DND-41 (cell line): ENCODE measurements at regions not wholly inside any gene's neighbourhood (a gene's known extent, or its start where the extent isn't known, plus 50 kb on each side); places are given as distances from the start of the nearest gene placed in this dataset.

Experiments used
- ATAC-seq: fragments of 200-7000 bp; cut with Tn5 transposase; 3 replicates; pipeline ENCODE4 v1.9.1; 2021; ENCODE audit warnings: low read depth; ENCODE audit not compliant: insufficient read depth
- DNase-seq: peaks from one replicate; pipeline ENCODE4 v3.0.0-alpha.2; 2020
- H2AFZ ChIP-seq: 2 replicates; pipeline ENCODE4 v1.6.0; 2012; ENCODE audit warnings: low read depth, low read length
- H3K27ac ChIP-seq: 2 replicates; pipeline ENCODE4 v1.5.1; 2012; ENCODE audit warnings: low read length, inconsistent platforms
- H3K27me3 ChIP-seq: fragments of 200-600 bp; sonication (generic); 2 replicates; pipeline ENCODE4 v1.6.0; 2012; ENCODE audit warnings: low read length, mild to moderate bottlenecking, inconsistent platforms; ENCODE audit not compliant: insufficient read depth, poor library complexity
- H3K36me3 ChIP-seq: 2 replicates; pipeline ENCODE4 v1.5.1; 2012; ENCODE audit warnings: low read length, inconsistent platforms; ENCODE audit not compliant: insufficient read depth
- H3K4me1 ChIP-seq: 2 replicates; pipeline ENCODE4 v1.5.1; 2012; ENCODE audit warnings: mild to moderate bottlenecking, low read length; ENCODE audit not compliant: insufficient read depth
- H3K4me2 ChIP-seq: 2 replicates; pipeline ENCODE4 v1.6.0; 2012; ENCODE audit warnings: mild to moderate bottlenecking, moderate library complexity, low read length, inconsistent platforms; ENCODE audit not compliant: insufficient read depth
- H3K4me3 ChIP-seq, 2 experiments: fragments of 200-600 bp in 1 of 2; shearing (Covaris generic) in 1 of 2; 2 replicates each; pipeline ENCODE4 v1.5.1; 2012 to 2016; ENCODE audit warnings: inconsistent platforms in 2 of 2, low read length in 2 of 2, mild to moderate bottlenecking in 2 of 2, low read depth in 1 of 2, moderate library complexity in 1 of 2
- H3K79me2 ChIP-seq: 2 replicates; pipeline ENCODE4 v1.6.0; 2012; ENCODE audit warnings: low read length, inconsistent platforms; ENCODE audit not compliant: insufficient read depth
- H3K9ac ChIP-seq: 2 replicates; pipeline ENCODE4 v1.6.0; 2012; ENCODE audit warnings: low read depth, mild to moderate bottlenecking, inconsistent platforms, low read length, moderate library complexity
- H3K9me3 ChIP-seq: 2 replicates; pipeline ENCODE4 v1.5.1; 2012; ENCODE audit warnings: low read length, moderate library complexity, mild to moderate bottlenecking, inconsistent platforms; ENCODE audit not compliant: insufficient read depth, severe bottlenecking
- H4K20me1 ChIP-seq: 2 replicates; pipeline ENCODE4 v1.6.0; 2012; ENCODE audit warnings: low read length; ENCODE audit not compliant: insufficient read depth
- CTCF ChIP-seq: IDR thresholded peaks from 2 replicates; pipeline ENCODE4 v1.5.1; 2012; ENCODE audit warnings: borderline replicate concordance, low read length, moderate library complexity, mild to moderate bottlenecking; ENCODE audit not compliant: poor library complexity, severe bottlenecking; ENCODE audit errors: extremely low read depth
- EZH2 ChIP-seq: IDR thresholded peaks from 3 replicates; pipeline ENCODE4 v1.6.1; 2012; ENCODE audit warnings: borderline replicate concordance, low read depth, mild to moderate bottlenecking, moderate library complexity, low read length, inconsistent platforms; ENCODE audit not compliant: severe bottlenecking

GRCh38 chr5:173762930-173763329 is 125.2 kb upstream of the CPEB4 start:
- H2AFZ ChIP-seq, result no peak overlapping the region
- no peak for ATAC-seq
- TF ChIP-seq CTCF (no peak), EZH2 (no peak)

GRCh38 chr5:173763410-173763809 is 124.7 kb upstream of the CPEB4 start:
- no peaks in the 10 kb centered on the region for H3K9me3 ChIP-seq
- no peak overlapping the region for H3K4me3 ChIP-seq
- no peaks in the 10 kb centered on the region for H3K36me3 ChIP-seq
- ATAC-seq (no peak), DNase-seq (no peak)
- H3K27me3 ChIP-seq, result no peaks in the 10 kb centered on the region
- H3K27ac ChIP-seq, result no peak overlapping the region
- no peak overlapping the region for H3K4me2 ChIP-seq
- no peaks in the 10 kb centered on the region for H3K4me1 ChIP-seq
- no peaks in the 10 kb centered on the region for H4K20me1 ChIP-seq
- no peak overlapping the region for H2AFZ ChIP-seq
- H3K9ac ChIP-seq, result no peak overlapping the region
- TF ChIP-seq CTCF (no peak), EZH2 (no peak)
- H3K79me2 ChIP-seq, result no peaks in the 10 kb centered on the region

More at GRCh38 chr5:173762930-173763329, 125.2 kb upstream of the CPEB4 start:
- H3K4me1 ChIP-seq, result no peaks in the 10 kb centered on the region
- no peak for DNase-seq
- no peak overlapping the region for H3K9ac ChIP-seq
- no peaks in the 10 kb centered on the region for H3K9me3 ChIP-seq
- no peak overlapping the region for H3K27ac ChIP-seq
- no peaks in the 10 kb centered on the region for H3K79me2 ChIP-seq
- no peak overlapping the region for H3K4me2 ChIP-seq
- H4K20me1 ChIP-seq, result no peaks in the 10 kb centered on the region
- H3K4me3 ChIP-seq, result no peak overlapping the region
- no peaks in the 10 kb centered on the region for H3K36me3 ChIP-seq
- no peaks in the 10 kb centered on the region for H3K27me3 ChIP-seq

GRCh38 chr5:173764332-173765028 is 123.7 kb upstream of the CPEB4 start:
- Histone ChIP-seq H3K79me2 (no peaks in the 10 kb centered on the region), H2AFZ (no peak overlapping the region), H3K36me3 (no peaks in the 10 kb centered on the region), H3K27ac (no peak overlapping the region), H3K4me3 (no peak overlapping the region), H4K20me1 (no peaks in the 10 kb centered on the region), H3K9ac (no peak overlapping the region), H3K27me3 (no peaks in the 10 kb centered on the region), H3K4me1 (no peaks in the 10 kb centered on the region), H3K9me3 (no peaks in the 10 kb centered on the region), H3K4me2 (no peak overlapping the region)
- TF ChIP-seq CTCF (no peak), EZH2 (no peak)
- DNase-seq, result no peak
- no peak for ATAC-seq
